Endometrial microvascular endothelial cells (primary cell): ENCODE measurements at regions not wholly inside any gene's neighbourhood (a gene's known extent, or its start where the extent isn't known, plus 50 kb on each side); places are given as distances from the start of the nearest gene placed in this dataset.

ENCODE experiments used
- in situ Hi-C: cut with HindIII; loops from 2 replicates; pipeline ENCODE4 v1.10.0; 2017; ENCODE audit warnings: low sequenced_read_pairs, low pct_unique_long_range_greater_than_20kb; ENCODE audit errors: inconsistent ontology term

- in situ Hi-C loops: no loop called here
Observed at GRCh38 chr20:19861147-19861759, 103.2 kb downstream of the RIN2 start.

- in situ Hi-C loops: no loop called here
Observed at GRCh38 chr20:19864130-19864529, 106.1 kb downstream of the RIN2 start.

GRCh38 chr20:19866070-19866469, 108.0 kb downstream of the RIN2 start:
- in situ Hi-C loops: no loop called here

- in situ Hi-C loops: no loop called here
Observed at GRCh38 chr20:19867074-19867473, 109.0 kb downstream of the RIN2 start.

GRCh38 chr20:19867940-19868371, 109.9 kb downstream of the RIN2 start:
- in situ Hi-C loops: no loop called here

- in situ Hi-C loops: no loop called here
Observed at GRCh38 chr20:19868441-19868840, 110.4 kb downstream of the RIN2 start.

- in situ Hi-C loops: no loop called here
Observed at GRCh38 chr20:19872001-19872400, 113.9 kb downstream of the RIN2 start.

GRCh38 chr20:19874040-19874727, 116.1 kb downstream of the RIN2 start:
- in situ Hi-C loops: no loop called here

GRCh38 chr20:19875376-19876221, 117.5 kb downstream of the RIN2 start:
- in situ Hi-C loops: loop anchor here (25.0 kb wide), 2 partner anchors 88 to 112 kb away; no protein-coding TSS in a partner anchor

GRCh38 chr20:19876828-19877460, 118.9 kb downstream of the RIN2 start:
- in situ Hi-C loops: loop anchor here (25.0 kb wide), 2 partner anchors 90 to 110 kb away; no protein-coding TSS in a partner anchor

- in situ Hi-C loops: loop anchor here (25.0 kb wide), 2 partner anchors 93 to 107 kb away; no protein-coding TSS in a partner anchor
Observed at GRCh38 chr20:19879874-19880255, 121.8 kb downstream of the RIN2 start.

GRCh38 chr20:19880256-19881079, 122.4 kb downstream of the RIN2 start:
- in situ Hi-C loops: loop anchor here (25.0 kb wide), 2 partner anchors 93 to 107 kb away; no protein-coding TSS in a partner anchor

- in situ Hi-C loops: loop anchor here (25.0 kb wide), 2 partner anchors 94 to 106 kb away; no protein-coding TSS in a partner anchor
Observed at GRCh38 chr20:19881080-19881840, 123.2 kb downstream of the RIN2 start.

- in situ Hi-C loops: loop anchor here (25.0 kb wide), 2 partner anchors 95 to 105 kb away; no protein-coding TSS in a partner anchor
Observed at GRCh38 chr20:19881990-19882389, 123.9 kb downstream of the RIN2 start.

GRCh38 chr20:19882446-19882845, 124.4 kb downstream of the RIN2 start:
- in situ Hi-C loops: loop anchor here (25.0 kb wide), 2 partner anchors 95 to 105 kb away; no protein-coding TSS in a partner anchor

GRCh38 chr20:19883501-19883900, 125.4 kb downstream of the RIN2 start:
- in situ Hi-C loops: loop anchor here (25.0 kb wide), 2 partner anchors 96 to 104 kb away; no protein-coding TSS in a partner anchor

- in situ Hi-C loops: loop anchor here (25.0 kb wide), 2 partner anchors 98 to 102 kb away; no protein-coding TSS in a partner anchor
Observed at GRCh38 chr20:19885594-19885938, 127.5 kb downstream of the RIN2 start.
